Stimulated activated CD4-positive, alpha-beta T cell treated with anti-CD3 and anti-CD28 coated beads, TNF-alpha, amount 100 ng/mL, for 48 hours (primary cell): ENCODE measurements at regions not wholly inside any gene's neighbourhood (a gene's known extent, or its start where the extent isn't known, plus 50 kb on each side); places are given as distances from the start of the nearest gene placed in this dataset.
"Not testable (repeated sequence)": the region's sequence is repeated elsewhere in the genome, so short reads cannot be mapped to it uniquely, and the experiment has no call there.

Source experiments
- DNase-seq, 3 donors: peaks; one replicate each; pipeline ENCODE4 v3.0.0-alpha.2; 2020; ENCODE audit warnings: low read depth in 3 of 3

- no peak for DNase-seq
Observed at GRCh38 chr10:29881811-29882210, 177.6 kb downstream of the JCAD start.

- DNase-seq: no peak
Observed at GRCh38 chr10:29881336-29881771, 178.0 kb downstream of the JCAD start.

GRCh38 chr10:29880856-29881255 lies 178.5 kb downstream of the JCAD start:
- DNase-seq: no peak

GRCh38 chr10:29879862-29880261 lies 179.5 kb downstream of the JCAD start:
- DNase-seq: no peak

- no peak for DNase-seq
Observed at GRCh38 chr10:29878492-29878891, 180.9 kb downstream of the JCAD start.

- no peak for DNase-seq
Observed at GRCh38 chr10:29877793-29878491, 181.4 kb downstream of the JCAD start.

- DNase-seq: no peak
Observed at GRCh38 chr10:29876008-29876555, 183.3 kb downstream of the JCAD start.

- DNase-seq: no peak
Observed at GRCh38 chr10:29874606-29875269, 184.6 kb downstream of the JCAD start.

- no peak for DNase-seq
Observed at GRCh38 chr10:29873941-29874484, 185.4 kb downstream of the JCAD start.

- DNase-seq: no peak
Observed at GRCh38 chr10:29870522-29871044, 188.8 kb downstream of the JCAD start.

- DNase-seq: no peak
Observed at GRCh38 chr10:29869593-29869992, 189.8 kb downstream of the JCAD start.

- no peak for DNase-seq
Observed at GRCh38 chr10:29866356-29866755, 193.0 kb downstream of the JCAD start.

- DNase-seq: no peak
Observed at GRCh38 chr10:29865700-29866355, 193.6 kb downstream of the JCAD start.

- no peak for DNase-seq
Observed at GRCh38 chr10:29862923-29863614, 196.3 kb downstream of the JCAD start.

- DNase-seq: no peak
Observed at GRCh38 chr10:29861811-29862505, 197.4 kb downstream of the JCAD start.

- not testable (repeated sequence) for DNase-seq
Observed at GRCh38 chr10:29861231-29861630, 198.2 kb downstream of the JCAD start.

- DNase-seq: no peak
Observed at GRCh38 chr10:29860166-29860565, 199.2 kb downstream of the JCAD start.

- DNase-seq: no peak
Observed at GRCh38 chr10:29859521-29860130, 199.8 kb downstream of the JCAD start.

- no peak for DNase-seq
Observed at GRCh38 chr10:29858702-29859267, 200.6 kb downstream of the JCAD start.
